HepG2 (cell line): ENCODE measurements at regions not wholly inside any gene's neighbourhood (a gene's known extent, or its start where the extent isn't known, plus 50 kb on each side); places are given as distances from the start of the nearest gene placed in this dataset.

Source experiments
- ATAC-seq: fragments of 200-7000 bp; cut with Tn5 transposase; 3 replicates; pipeline ENCODE4 v1.9.1; 2020; ENCODE audit warnings: mild to moderate bottlenecking, moderate library complexity
- BruUV-seq: library from RNA; stranded (reverse); fragments of 400-500 nt; replicated peaks from 2 replicates; lab custom pipeline; 2021; lab: Mats Ljungman, UMichigan
- CTCF ChIA-PET: fragments of 300-600 bp; formaldehyde crosslinking; extraction: SDS; loops from one replicate; lab custom pipeline; 2021; ENCODE audit warnings: low total read pairs, inconsistent platforms, low intra/inter-chr PET ratio; lab: Yijun Ruan, JAX
- POLR2A ChIA-PET: fragments of 350-600 bp; sonication (Branson Sonifier 250); formaldehyde crosslinking; loops from one replicate; lab custom pipeline; 2020; ENCODE audit warnings: antibody characterized with exemption, inconsistent platforms; lab: Yijun Ruan, JAX
- DNase-seq: peaks from one replicate; pipeline ENCODE4 v3.0.0-alpha.2; 2015; ENCODE audit warnings: low spot score
- FAIRE-seq: peaks from 3 replicates; lab custom pipeline; 2011; peaks lifted over from hg19 to GRCh38; lab: Jason Lieb, UNC
- H2AFZ ChIP-seq: one replicate; pipeline ENCODE4 v1.6.1; 2011; ENCODE audit warnings: low read length, inconsistent platforms
- H3K27ac ChIP-seq: fragments of 300-600 bp; 3 replicates; pipeline ENCODE4 v1.8.0; 2011; ENCODE audit warnings: mixed run types, mild to moderate bottlenecking, mixed read lengths, low read length, inconsistent platforms; ENCODE audit not compliant: insufficient read depth; ENCODE audit errors: extremely low read length
- H3K27me3 ChIP-seq, 2 experiments: fragments of 200-600 bp in 1 of 2; 2 replicates in 1 of 2; 3 replicates in 1 of 2; pipeline versions ENCODE4 v1.6.0 to v1.8.0; 2011; ENCODE audit warnings: low read length in 2 of 2, mild to moderate bottlenecking in 2 of 2, moderate library complexity in 2 of 2, inconsistent platforms in 1 of 2; ENCODE audit not compliant: insufficient read depth in 2 of 2, control insufficient read depth in 1 of 2
- H3K36me3 ChIP-seq, 2 experiments: fragments of 200-600 bp in 1 of 2; replicated peaks in 1 of 2; 2 replicates in 1 of 2; 3 replicates in 1 of 2; pipeline versions ENCODE4 v1.5.1 to v1.8.0; 2011; ENCODE audit warnings: low read length in 2 of 2, inconsistent platforms in 1 of 2; ENCODE audit not compliant: insufficient read depth in 2 of 2, control insufficient read depth in 1 of 2
- H3K4me1 ChIP-seq: 2 replicates; pipeline ENCODE4 v1.5.1; 2012; ENCODE audit warnings: low read length, inconsistent platforms; ENCODE audit not compliant: insufficient read depth
- H3K4me2 ChIP-seq: 2 replicates; pipeline ENCODE4 v1.6.0; 2011; ENCODE audit warnings: low read depth, low read length, inconsistent platforms
- H3K4me3 ChIP-seq, 3 experiments: fragments of 200-600 bp in 1 of 3; sonication (generic), shearing (Covaris generic) in 1 of 3; replicated peaks in 1 of 3; 2 replicates each; pipeline ENCODE4 v1.5.1; 2011 to 2016; ENCODE audit warnings: low read length in 3 of 3, inconsistent platforms in 2 of 3, low read depth in 2 of 3, mild to moderate bottlenecking in 2 of 3, control low read depth in 1 of 3, mixed read lengths in 1 of 3; ENCODE audit not compliant: insufficient read depth in 1 of 3
- H3K79me2 ChIP-seq: one replicate; pipeline ENCODE4 v1.6.1; 2011; ENCODE audit warnings: low read length, inconsistent platforms; ENCODE audit not compliant: insufficient read depth
- H3K9ac ChIP-seq: 2 replicates; pipeline ENCODE4 v1.6.0; 2011; ENCODE audit warnings: mild to moderate bottlenecking, low read depth, low read length, inconsistent platforms; ENCODE audit not compliant: insufficient read depth
- H3K9me3 ChIP-seq: 2 replicates; pipeline ENCODE4 v1.5.1; 2012; ENCODE audit warnings: mild to moderate bottlenecking, low read length
- H4K20me1 ChIP-seq: 2 replicates; pipeline ENCODE4 v1.6.0; 2011; ENCODE audit warnings: inconsistent platforms, mild to moderate bottlenecking, low read length, moderate library complexity; ENCODE audit not compliant: insufficient read depth
- CCAR2 ChIP-seq: fragments of 200-400 bp; formaldehyde crosslinking; optimal IDR thresholded peaks from 2 replicates; pipeline ENCODE3; 2018; ENCODE audit warnings: low read depth, mild to moderate bottlenecking, low read length, moderate library complexity
- DZIP1 ChIP-seq: sonication (generic); formaldehyde crosslinking; IDR thresholded peaks from 2 replicates; pipeline ENCODE4 v1.5.0; 2020; ENCODE audit warnings: mild to moderate bottlenecking, missing genetic modification reagents
- ISX ChIP-seq: sonication (generic); formaldehyde crosslinking; conservative IDR thresholded peaks from 2 replicates; pipeline ENCODE4 v1.5.0; 2020; ENCODE audit warnings: missing genetic modification reagents
- ZBTB1 ChIP-seq: sonication (generic); formaldehyde crosslinking; IDR thresholded peaks from 2 replicates; pipeline ENCODE4 v1.4.0; 2020; ENCODE audit warnings: missing genetic modification reagents, borderline replicate concordance
- ZNF441 ChIP-seq: sonication (generic); formaldehyde crosslinking; IDR thresholded peaks from 2 replicates; pipeline ENCODE4 v1.7.0; 2021; ENCODE audit warnings: missing genetic modification reagents, borderline replicate concordance
- ZNF772 ChIP-seq: sonication (generic); formaldehyde crosslinking; IDR thresholded peaks from 2 replicates; pipeline ENCODE4 v1.5.0; 2020; ENCODE audit warnings: mild to moderate bottlenecking, missing genetic modification reagents
- ZNF777 ChIP-seq: sonication (generic); formaldehyde crosslinking; IDR thresholded peaks from 2 replicates; pipeline ENCODE4 v1.4.0; 2020; ENCODE audit warnings: missing genetic modification reagents
- WGBS: methylation state at CpG from one replicate; pipeline ENCODE4 v1.1.6; 2017; ENCODE audit warnings: low lambda C conversion rate; 5-methylcytosine and 5-hydroxymethylcytosine counted together
- in situ Hi-C: cut with HindIII; loops from 2 replicates; pipeline ENCODE4 v1.10.0; 2017; ENCODE audit warnings: low pct_unique_long_range_greater_than_20kb; ENCODE audit not compliant: extremely low pct_ligation_motif_present
- intact Hi-C: fragments of 100-400 bp; cut with micrococcal nuclease; formaldehyde crosslinking; loops from one replicate; pipeline ENCODE4 v1.10.0; 2022; ENCODE audit not compliant: unreplicated experiment
- TF ChIP-seq, protein P1 (sequence below): sonication (generic); formaldehyde crosslinking; IDR thresholded peaks from 2 replicates; pipeline ENCODE4 v1.5.1; 2020; ENCODE audit warnings: missing genetic modification reagents, mild to moderate bottlenecking, borderline replicate concordance

DNA sequence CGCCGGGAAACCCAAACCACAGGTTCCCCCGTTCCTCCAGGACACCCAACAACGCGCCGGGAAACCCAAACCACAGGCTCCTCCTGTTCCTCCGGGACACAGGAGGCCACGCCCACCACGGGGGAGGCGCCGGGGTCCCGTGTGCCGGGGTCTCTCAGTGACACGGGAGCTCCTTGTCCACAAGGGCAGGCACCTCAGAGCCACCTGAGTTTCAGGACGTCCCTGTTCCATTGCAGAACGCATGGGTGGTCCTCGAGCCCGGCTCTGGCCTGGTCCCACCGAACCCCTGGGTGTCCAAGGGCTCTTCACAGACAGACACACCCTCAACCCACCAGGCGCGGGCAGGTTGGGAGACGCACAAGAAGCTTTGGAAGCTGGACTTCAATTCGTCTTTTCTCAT is 57.6 kb upstream of the ADGRA1 start (continued):
- TF ChIP-seq, protein P1, sequence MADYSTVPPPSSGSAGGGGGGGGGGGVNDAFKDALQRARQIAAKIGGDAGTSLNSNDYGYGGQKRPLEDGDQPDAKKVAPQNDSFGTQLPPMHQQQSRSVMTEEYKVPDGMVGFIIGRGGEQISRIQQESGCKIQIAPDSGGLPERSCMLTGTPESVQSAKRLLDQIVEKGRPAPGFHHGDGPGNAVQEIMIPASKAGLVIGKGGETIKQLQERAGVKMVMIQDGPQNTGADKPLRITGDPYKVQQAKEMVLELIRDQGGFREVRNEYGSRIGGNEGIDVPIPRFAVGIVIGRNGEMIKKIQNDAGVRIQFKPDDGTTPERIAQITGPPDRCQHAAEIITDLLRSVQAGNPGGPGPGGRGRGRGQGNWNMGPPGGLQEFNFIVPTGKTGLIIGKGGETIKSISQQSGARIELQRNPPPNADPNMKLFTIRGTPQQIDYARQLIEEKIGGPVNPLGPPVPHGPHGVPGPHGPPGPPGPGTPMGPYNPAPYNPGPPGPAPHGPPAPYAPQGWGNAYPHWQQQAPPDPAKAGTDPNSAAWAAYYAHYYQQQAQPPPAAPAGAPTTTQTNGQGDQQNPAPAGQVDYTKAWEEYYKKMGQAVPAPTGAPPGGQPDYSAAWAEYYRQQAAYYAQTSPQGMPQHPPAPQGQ (CRISPR knock-in tag), result no peak
- no peak for TF ChIP-seq ISX (CRISPR knock-in tag)
- TF ChIP-seq ZNF772, result no peak
- no peak for TF ChIP-seq CCAR2
- TF ChIP-seq ZNF441 (CRISPR knock-in tag), result no peak

- 7% methylated on average over 10 of the region's 16 CpGs for WGBS
- in situ Hi-C loops (no loop called here), intact Hi-C loops (no loop called here)
- Histone ChIP-seq H3K27me3 (peaks cover 13 to 83% of the 10 kb centered on the region in 2 experiments), H3K79me2 (no peaks in the 10 kb centered on the region), H2AFZ (no peak overlapping the region), H3K9me3 (no peaks in the 10 kb centered on the region), H3K4me1 (no peaks in the 10 kb centered on the region), H3K9ac (no peak overlapping the region), H3K4me2 (no peak overlapping the region), H3K27ac (no peak overlapping the region), H3K36me3 (no peaks in the 10 kb centered on the region), H3K4me3 (no peak overlapping the region), H4K20me1 (no peaks in the 10 kb centered on the region)
- no peak for FAIRE-seq
- no TSS peak for BruUV-seq
- POLR2A ChIA-PET, result no interaction called here
- DNase-seq, result no peak
- TF ChIP-seq DZIP1 (CRISPR knock-in tag), result no peak
- TF ChIP-seq ZBTB1, result no peak
- TF ChIP-seq ZNF777 (CRISPR knock-in tag), result no peak
- ATAC-seq, result no peak
- CTCF ChIA-PET, result no interaction called here
These were observed 58.8 kb upstream of the ADGRA1 start for GRCh38 chr10:133028956-133029355.
